NT2/D1 (cell line): ENCODE measurements at regions not wholly inside any gene's neighbourhood (a gene's known extent, or its start where the extent isn't known, plus 50 kb on each side); places are given as distances from the start of the nearest gene placed in this dataset.

Source experiments
- DNase-seq: peaks from one replicate; pipeline ENCODE4 v3.0.0-alpha.2; 2011; ENCODE audit warnings: low read depth, low spot score
- H3K27me3 ChIP-seq: 2 replicates; pipeline ENCODE4 v1.6.0; 2011; ENCODE audit warnings: mild to moderate bottlenecking; ENCODE audit not compliant: insufficient read length, insufficient read depth
- H3K36me3 ChIP-seq: 2 replicates; pipeline ENCODE4 v1.6.1; 2011; ENCODE audit warnings: mild to moderate bottlenecking, low read length, mixed read lengths; ENCODE audit not compliant: insufficient read depth, insufficient read length
- H3K4me1 ChIP-seq: 2 replicates; pipeline ENCODE4 v1.5.1; 2011; ENCODE audit not compliant: insufficient read depth, insufficient read length
- H3K4me3 ChIP-seq: 2 replicates; pipeline ENCODE4 v1.5.1; 2011; ENCODE audit warnings: low read depth; ENCODE audit not compliant: insufficient read length
- H3K9ac ChIP-seq: 2 replicates; pipeline ENCODE4 v1.6.0; 2011; ENCODE audit warnings: low read depth; ENCODE audit not compliant: insufficient read length
- H3K9me3 ChIP-seq: 2 replicates; pipeline ENCODE4 v1.5.1; 2011; ENCODE audit warnings: mild to moderate bottlenecking, low read length; ENCODE audit not compliant: insufficient read depth
- SUZ12 ChIP-seq: IDR thresholded peaks from 2 replicates; pipeline ENCODE4 v1.6.1; 2011; ENCODE audit not compliant: insufficient read length, insufficient read depth; ENCODE audit errors: extremely low read depth
- YY1 ChIP-seq: IDR thresholded peaks from 2 replicates; pipeline ENCODE4 v1.6.1; 2011; ENCODE audit not compliant: insufficient read length, insufficient read depth
- ZNF274 ChIP-seq: IDR thresholded peaks from 2 replicates; pipeline ENCODE4 v1.6.1; 2011; ENCODE audit warnings: mild to moderate bottlenecking, low read depth, low read length

- Histone ChIP-seq H3K4me3 (no peak overlapping the region), H3K4me1 (no peaks in the 10 kb centered on the region), H3K27me3 (no peaks in the 10 kb centered on the region), H3K9ac (no peak overlapping the region), H3K9me3 (no peaks in the 10 kb centered on the region), H3K36me3 (no peaks in the 10 kb centered on the region)
- no peak for DNase-seq
- TF ChIP-seq ZNF274 (no peak), YY1 (no peak), SUZ12 (no peak)
Measured at GRCh38 chr13:76711550-76712182, 174.5 kb downstream of the KCTD12 start.

- Histone ChIP-seq H3K4me3 (no peak overlapping the region), H3K9ac (no peak overlapping the region), H3K27me3 (no peaks in the 10 kb centered on the region), H3K36me3 (no peaks in the 10 kb centered on the region), H3K9me3 (no peaks in the 10 kb centered on the region), H3K4me1 (no peaks in the 10 kb centered on the region)
- DNase-seq = no peak
- no peak for TF ChIP-seq YY1
- no peak for TF ChIP-seq ZNF274
- no peak for TF ChIP-seq SUZ12
Measured at GRCh38 chr13:76709851-76710250, 176.4 kb downstream of the KCTD12 start.

- DNase-seq = no peak
- no peak for TF ChIP-seq ZNF274
- TF ChIP-seq YY1 = no peak
- no peak for TF ChIP-seq SUZ12
- Histone ChIP-seq H3K36me3 (no peaks in the 10 kb centered on the region), H3K27me3 (no peaks in the 10 kb centered on the region), H3K4me3 (no peak overlapping the region), H3K4me1 (no peaks in the 10 kb centered on the region), H3K9me3 (no peaks in the 10 kb centered on the region), H3K9ac (no peak overlapping the region)
Measured at GRCh38 chr13:76708138-76708688, 178.0 kb downstream of the KCTD12 start.

DNA sequence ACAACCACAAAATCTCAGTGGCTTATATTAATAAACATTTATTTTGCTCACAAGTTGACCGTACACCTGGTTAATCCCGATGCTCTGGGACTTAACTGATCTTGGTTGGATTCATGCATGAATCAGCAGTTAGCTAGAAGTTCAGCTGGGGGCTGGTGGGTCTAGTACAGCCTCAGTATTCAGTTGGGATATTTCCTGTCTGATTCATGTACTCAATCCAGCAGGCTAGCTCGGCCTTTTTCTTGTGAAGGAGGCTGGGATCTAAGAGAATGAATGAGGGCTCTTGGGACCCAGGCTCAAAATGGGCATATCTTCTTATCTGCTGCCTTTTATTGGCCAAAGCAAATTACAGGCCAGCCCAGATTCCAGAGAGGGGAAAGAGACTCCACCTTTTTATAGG lies 178.8 kb downstream of the KCTD12 start:
- H3K36me3 ChIP-seq = no peaks in the 10 kb centered on the region
- no peak overlapping the region for H3K4me3 ChIP-seq
- no peak for DNase-seq
- H3K4me1 ChIP-seq = no peaks in the 10 kb centered on the region
- H3K27me3 ChIP-seq = no peaks in the 10 kb centered on the region
- no peaks in the 10 kb centered on the region for H3K9me3 ChIP-seq
- TF ChIP-seq SUZ12 = no peak
- TF ChIP-seq YY1 = no peak
- TF ChIP-seq ZNF274 = no peak
- H3K9ac ChIP-seq = no peak overlapping the region

DNA sequence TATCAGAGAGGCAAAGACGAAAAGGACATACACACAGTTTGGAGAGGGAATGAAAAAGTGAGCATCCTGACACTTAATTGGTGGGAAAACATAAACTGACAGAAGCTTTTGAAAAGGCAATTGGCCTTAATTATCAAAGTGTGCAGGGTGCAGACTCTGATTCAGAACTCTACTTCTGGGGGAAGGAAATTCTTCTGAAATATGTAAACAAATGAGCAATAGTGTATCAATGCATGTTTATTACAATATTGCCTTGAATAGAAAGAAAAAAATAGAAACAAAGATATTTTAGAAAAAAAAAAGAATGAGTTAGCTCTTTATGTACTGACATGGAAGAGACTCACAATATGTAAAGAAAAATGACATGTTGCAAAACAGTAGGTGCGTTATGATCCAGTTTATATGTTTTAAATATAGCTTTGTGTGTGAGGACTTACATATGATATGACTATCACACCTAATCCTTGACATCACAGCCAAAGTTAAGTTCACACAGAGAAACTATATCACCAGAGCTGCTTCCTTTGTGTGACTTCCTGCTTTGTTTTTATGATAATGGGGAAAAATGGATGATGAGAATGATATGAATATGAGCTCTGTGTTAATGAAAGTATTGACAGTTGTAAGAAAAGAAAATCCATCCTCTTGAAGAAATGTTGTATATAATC lies 182.4 kb downstream of the KCTD12 start:
- no peaks in the 10 kb centered on the region for H3K4me1 ChIP-seq
- H3K9me3 ChIP-seq = no peaks in the 10 kb centered on the region
- DNase-seq = no peak
- H3K36me3 ChIP-seq = no peaks in the 10 kb centered on the region
- no peak overlapping the region for H3K4me3 ChIP-seq
- no peaks in the 10 kb centered on the region for H3K27me3 ChIP-seq
- TF ChIP-seq YY1 (no peak), SUZ12 (no peak), ZNF274 (no peak)
- no peak overlapping the region for H3K9ac ChIP-seq

DNA sequence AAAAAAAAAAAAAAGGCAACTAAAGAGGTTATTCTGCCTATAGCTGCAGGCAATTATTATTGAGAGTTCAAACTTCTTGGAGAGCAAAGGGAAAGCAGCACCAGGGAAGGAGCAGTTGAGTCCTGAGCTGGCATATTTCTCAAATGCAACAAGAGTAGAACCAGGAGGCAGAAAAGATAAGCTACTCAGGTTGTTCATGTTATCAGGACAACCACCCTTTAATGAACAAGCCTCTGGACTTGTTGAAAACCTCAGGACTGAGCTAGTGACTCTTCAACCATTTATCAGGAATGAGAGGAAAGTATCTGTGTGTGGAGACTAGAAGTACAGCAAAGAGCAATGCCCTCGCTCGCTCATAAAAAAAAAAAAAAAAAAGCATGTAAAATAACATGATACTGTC lies 183.0 kb downstream of the KCTD12 start:
- no peaks in the 10 kb centered on the region for H3K36me3 ChIP-seq
- H3K9me3 ChIP-seq = no peaks in the 10 kb centered on the region
- DNase-seq = no peak
- no peak overlapping the region for H3K9ac ChIP-seq
- H3K4me1 ChIP-seq = no peaks in the 10 kb centered on the region
- H3K4me3 ChIP-seq = no peak overlapping the region
- no peaks in the 10 kb centered on the region for H3K27me3 ChIP-seq
- no peak for TF ChIP-seq ZNF274
- TF ChIP-seq SUZ12 = no peak
- no peak for TF ChIP-seq YY1

- Histone ChIP-seq H3K9me3 (no peaks in the 10 kb centered on the region), H3K4me1 (no peaks in the 10 kb centered on the region), H3K9ac (no peak overlapping the region), H3K4me3 (no peak overlapping the region), H3K36me3 (no peaks in the 10 kb centered on the region), H3K27me3 (no peaks in the 10 kb centered on the region)
- no peak for DNase-seq
- TF ChIP-seq YY1 = no peak
- TF ChIP-seq ZNF274 = no peak
- no peak for TF ChIP-seq SUZ12
Measured at GRCh38 chr13:76697288-76697687, 188.9 kb downstream of the KCTD12 start.
